ENCODE measurements at regions not wholly inside any gene's neighbourhood (a gene's known extent, or its start where the extent isn't known, plus 50 kb on each side); places are given as distances from the start of the nearest gene placed in this dataset.
A peak's percentile ranks its signal among the peaks of the same experiment; 100 is the strongest.

- H3K27me3 ChIP-seq (ENCODE audit: control insufficient read depth, insufficient read depth, low read length), result peaks cover 8% of the 10 kb centered on the region
- ChIA-PET CTCF (no interaction called here), POLR2A (no interaction called here)
- no peaks in the 10 kb centered on the region for H3K36me3 ChIP-seq (ENCODE audit: control insufficient read depth, insufficient read depth, low read length)
- no peak overlapping the region for H3K4me3 ChIP-seq (ENCODE audit: low read depth, low read length)
- no peak for TF ChIP-seq CTCF (IDR thresholded peaks at IDR 0.05; ENCODE audit: insufficient read depth, low read depth, low read length)
- DNase-seq (ENCODE audit: low read depth), result no peak
Observed at GRCh38 chr9:95801797-95802196, 73.7 kb upstream of the ERCC6L2 start.

- Histone ChIP-seq H3K36me3 (ENCODE audit: control insufficient read depth, insufficient read depth, low read length) (no peaks in the 10 kb centered on the region), H3K27me3 (ENCODE audit: control insufficient read depth, insufficient read depth, low read length) (peaks cover 17% of the 10 kb centered on the region), H3K4me3 (ENCODE audit: low read depth, low read length) (no peak overlapping the region)
- CTCF ChIA-PET, result interaction anchor here (0.6 kb wide), 1 partner anchor 15 kb away, joined by 3 read pairs; no protein-coding TSS in a partner anchor
- POLR2A ChIA-PET, result no interaction called here
- no peak for TF ChIP-seq CTCF (IDR thresholded peaks at IDR 0.05; ENCODE audit: insufficient read depth, low read depth, low read length)
- DNase-seq (ENCODE audit: low read depth), result no peak
Observed at GRCh38 chr9:95796029-95796428, 79.5 kb upstream of the ERCC6L2 start.

GRCh38 chr9:95793924-95794828 is 81.3 kb upstream of the ERCC6L2 start:
- no peak for TF ChIP-seq CTCF (IDR thresholded peaks at IDR 0.05; ENCODE audit: insufficient read depth, low read depth, low read length)
- H3K36me3 ChIP-seq (ENCODE audit: control insufficient read depth, insufficient read depth, low read length), result no peaks in the 10 kb centered on the region
- CTCF ChIA-PET, result interaction anchor here (1.3 to 1.7 kb wide), 2 partner anchors 10 to 20 kb away, joined by 3 to 6 read pairs; no protein-coding TSS in a partner anchor
- H3K4me3 ChIP-seq (ENCODE audit: low read depth, low read length), result no peak overlapping the region
- POLR2A ChIA-PET, result no interaction called here
- peak; percentile 96 for DNase-seq (ENCODE audit: low read depth)
- H3K27me3 ChIP-seq (ENCODE audit: control insufficient read depth, insufficient read depth, low read length), result peaks cover 17% of the 10 kb centered on the region

DNA sequence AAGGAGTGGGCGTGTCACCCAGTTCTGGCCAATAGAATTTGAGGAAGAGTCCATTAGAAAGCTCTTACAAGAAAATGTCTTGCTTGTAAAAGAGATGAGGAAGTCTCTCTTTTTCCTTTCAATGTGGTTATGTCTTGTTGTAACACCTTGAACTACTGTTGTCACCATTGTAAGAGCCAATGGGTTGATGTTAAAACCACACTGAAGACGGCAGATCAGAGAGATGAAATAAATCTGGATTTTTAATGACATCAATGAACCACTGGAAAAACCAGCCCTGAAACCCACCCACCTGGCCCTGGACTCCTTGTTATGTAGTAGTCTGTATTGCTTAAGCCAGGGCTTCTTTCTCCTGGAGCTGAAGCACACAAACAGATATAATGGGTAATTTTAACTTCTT is 83.8 kb upstream of the ERCC6L2 start:
- TF ChIP-seq CTCF (IDR thresholded peaks at IDR 0.05; ENCODE audit: insufficient read depth, low read depth, low read length), result no peak
- DNase-seq (ENCODE audit: low read depth), result no peak
- POLR2A ChIA-PET, result no interaction called here
- Histone ChIP-seq H3K36me3 (ENCODE audit: control insufficient read depth, insufficient read depth, low read length) (no peaks in the 10 kb centered on the region), H3K27me3 (ENCODE audit: control insufficient read depth, insufficient read depth, low read length) (peaks cover 17% of the 10 kb centered on the region), H3K4me3 (ENCODE audit: low read depth, low read length) (no peak overlapping the region)
- CTCF ChIA-PET, result interaction anchor here (0.5 kb wide), 1 partner anchor 583 kb away, joined by 3 read pairs; no protein-coding TSS in a partner anchor

- no peak overlapping the region for H3K4me3 ChIP-seq (ENCODE audit: low read depth, low read length)
- no peak for DNase-seq (ENCODE audit: low read depth)
- ChIA-PET POLR2A (no interaction called here), CTCF (no interaction called here)
- H3K27me3 ChIP-seq (ENCODE audit: control insufficient read depth, insufficient read depth, low read length), result peaks cover 18% of the 10 kb centered on the region
- no peak for TF ChIP-seq CTCF (IDR thresholded peaks at IDR 0.05; ENCODE audit: insufficient read depth, low read depth, low read length)
- no peaks in the 10 kb centered on the region for H3K36me3 ChIP-seq (ENCODE audit: control insufficient read depth, insufficient read depth, low read length)
Observed at GRCh38 chr9:95791286-95791685, 84.2 kb upstream of the ERCC6L2 start.

Measured in BJ (cell line).